ENCODE measurements at regions not wholly inside any gene's neighbourhood (a gene's known extent, or its start where the extent isn't known, plus 50 kb on each side); places are given as distances from the start of the nearest gene placed in this dataset.

GRCh38 chr16:66032841-66033240 is 333.6 kb upstream of the CDH5 start (continued):
- no peak for TF ChIP-seq MXI1 (IDR thresholded peaks at IDR 0.05; ENCODE audit: borderline replicate concordance, low read depth, low read length)
- no peak for TF ChIP-seq MAZ (IDR thresholded peaks at IDR 0.05; ENCODE audit: borderline replicate concordance, low read depth, low read length)
- TF ChIP-seq POLR2A (IDR thresholded peaks at IDR 0.05; ENCODE audit: low read depth, low read length), result no peak
- no peak for TF ChIP-seq CHD1 (IDR thresholded peaks at IDR 0.05; ENCODE audit: low read depth, low read length)
- no peak for TF ChIP-seq RFX5 (IDR thresholded peaks at IDR 0.05; ENCODE audit: low read depth, low read length)

- no peaks in the 10 kb centered on the region for H3K36me3 ChIP-seq (ENCODE audit: control insufficient read depth, insufficient read depth, low read length)
- H3K4me3 ChIP-seq (ENCODE audit: insufficient read depth, low read depth, low read length), result no peak overlapping the region
- no peak overlapping the region for H3K56ac ChIP-seq (ENCODE audit: extremely low read depth, insufficient read depth, low read length)
- H2BK5ac ChIP-seq (ENCODE audit: low read depth, low read length, poor library complexity, severe bottlenecking), result peak overlapping the region; percentile 12
- H3K23ac ChIP-seq (ENCODE audit: low read depth, low read length), result no peak overlapping the region
- POLR2A ChIA-PET (ENCODE audit: unreplicated experiment), result no interaction called here
- dilution Hi-C loops (cut with HindIII; ENCODE audit: low sequenced_read_pairs, unreplicated experiment) (no loop called here), intact Hi-C loops (cut with micrococcal nuclease) (no loop called here), in situ Hi-C loops (cut with MboI; ENCODE audit: low sequenced_read_pairs) (no loop called here)
- peak overlapping the region; percentile 72 for H3K4ac ChIP-seq (ENCODE audit: low read depth, low read length)
- no TSS peak for BruUV-seq (replicated peaks)
- no peak overlapping the region for H3K4me2 ChIP-seq (ENCODE audit: low read depth, low read length)
- 0 out of 3 replicates have a peak overlapping the region, but pooled peaks have one; percentile 59 for H2BK15ac ChIP-seq (ENCODE audit: low read depth, low read length)
- peak overlapping the region; percentile 79; the same call in 1 of the 2 replicates for H2AK5ac ChIP-seq (ENCODE audit: low read depth, low read length)
- H4K8ac ChIP-seq (ENCODE audit: low read depth in 2 of 2, low read length in 2 of 2), result 0 out of 4 replicates have a peak overlapping the region, but pooled peaks of 1 of the 2 experiments have one; percentile 12
- peak overlapping the region; percentile 89 for H2BK120ac ChIP-seq (ENCODE audit: low read depth, low read length)
- ATAC-seq (ENCODE audit: low read depth) (peak; percentile 48), DNase-seq (peak; percentile 85)
- H3K79me1 ChIP-seq (ENCODE audit: low read depth in 1 of 2, low read length in 2 of 2), result no peaks in the 10 kb centered on the region
- H4K91ac ChIP-seq (ENCODE audit: insufficient read depth, low read depth, low read length), result peak overlapping the region; percentile 61
- peak overlapping the region; percentile 14 for H2AFZ ChIP-seq (replicated peaks; ENCODE audit: low read length, poor library complexity)
- H2BK20ac ChIP-seq (ENCODE audit: low read depth, low read length), result peak overlapping the region; percentile 11
- no CpG with 5 or more reads among the region's 4 CpGs for WGBS, 2 experiments (ENCODE audit: extremely low coverage in 2 of 2, insufficient read length in 1 of 2)
- TF ChIP-seq SMC3 (IDR thresholded peaks at IDR 0.05; ENCODE audit: low read depth, low read length) (no peak), CEBPB (IDR thresholded peaks at IDR 0.05; ENCODE audit: low read depth, low read length) (no peak), CTCF (conservative IDR thresholded peaks at IDR 0.05; ENCODE audit: low read depth, low read length) (no peak), NFE2L2 (IDR thresholded peaks at IDR 0.05; ENCODE audit: low read depth, low read length) (no peak), POLR2A (IDR thresholded peaks at IDR 0.05; ENCODE audit: low read depth, low read length) (no peak), CHD1 (IDR thresholded peaks at IDR 0.05; ENCODE audit: low read depth, low read length) (no peak), RFX5 (IDR thresholded peaks at IDR 0.05; ENCODE audit: low read depth, low read length) (no peak), USF2 (IDR thresholded peaks at IDR 0.05; ENCODE audit: low read depth, low read length) (no peak), RCOR1 (IDR thresholded peaks at IDR 0.05; ENCODE audit: insufficient replicate concordance, low read length) (no peak), ELK1 (IDR thresholded peaks at IDR 0.05; ENCODE audit: borderline replicate concordance, low read depth, low read length) (no peak), RAD21 (IDR thresholded peaks at IDR 0.05; ENCODE audit: low read length) (no peak), MAZ (IDR thresholded peaks at IDR 0.05; ENCODE audit: borderline replicate concordance, low read depth, low read length) (no peak)
- H2AK9ac ChIP-seq (replicated peaks; ENCODE audit: low read depth, low read length, poor library complexity), result no peak overlapping the region
- peaks cover 20% of the 10 kb centered on the region for H3K9me1 ChIP-seq (ENCODE audit: insufficient read depth, low read length)
- H3K4me1 ChIP-seq (ENCODE audit: control insufficient read depth, insufficient read depth, low read length), result peaks cover 9% of the 10 kb centered on the region; the same call in 1 of the 2 replicates
- CTCF ChIA-PET, result no interaction called here
- H3K9ac ChIP-seq (ENCODE audit: low read depth, low read length), result no peak overlapping the region
- peaks cover 5% of the 10 kb centered on the region; the same call in 1 of the 2 replicates for H4K20me1 ChIP-seq (ENCODE audit: insufficient read depth, low read length)
- H3K27me3 ChIP-seq (ENCODE audit: control insufficient read depth, insufficient read depth, low read length), result no peaks in the 10 kb centered on the region
- no peak overlapping the region for H3K18ac ChIP-seq (ENCODE audit: low read depth, low read length)
- no peak overlapping the region for H4K5ac ChIP-seq (ENCODE audit: low read depth, low read length)
- H3K27ac ChIP-seq (ENCODE audit: insufficient read depth, low read length), result no peak overlapping the region
- no peaks in the 10 kb centered on the region for H3K9me3 ChIP-seq (ENCODE audit: control insufficient read depth, insufficient read depth, low read length)
- peak overlapping the region; percentile 41; the same call in 1 of the 2 replicates for H3K14ac ChIP-seq (replicated peaks; ENCODE audit: low read depth, low read length)
Observed at GRCh38 chr16:66030036-66030435, 336.5 kb upstream of the CDH5 start.
